Epithelial cell of prostate (primary cell): ENCODE measurements at regions not wholly inside any gene's neighbourhood (a gene's known extent, or its start where the extent isn't known, plus 50 kb on each side); places are given as distances from the start of the nearest gene placed in this dataset.
"Not testable (repeated sequence)": the region's sequence is repeated elsewhere in the genome, so short reads cannot be mapped to it uniquely, and the experiment has no call there.

Source experiments
- DNase-seq: peaks from one replicate; pipeline ENCODE4 v3.0.0-alpha.2; 2011; ENCODE audit warnings: low read depth, low spot score
- H3K27ac ChIP-seq: fragments of 450-650 bp; 2 replicates; pipeline ENCODE4 v1.5.1; 2017; ENCODE audit warnings: mild to moderate bottlenecking

GRCh38 chr10:93127642-93128215 lies 54.0 kb downstream of the CYP26A1 start:
- H3K27ac ChIP-seq, DNase-seq: not testable (repeated sequence)

- no peak overlapping the region for H3K27ac ChIP-seq
- DNase-seq, result no peak
Measured at GRCh38 chr10:93131986-93132385, 58.3 kb downstream of the CYP26A1 start.

DNA sequence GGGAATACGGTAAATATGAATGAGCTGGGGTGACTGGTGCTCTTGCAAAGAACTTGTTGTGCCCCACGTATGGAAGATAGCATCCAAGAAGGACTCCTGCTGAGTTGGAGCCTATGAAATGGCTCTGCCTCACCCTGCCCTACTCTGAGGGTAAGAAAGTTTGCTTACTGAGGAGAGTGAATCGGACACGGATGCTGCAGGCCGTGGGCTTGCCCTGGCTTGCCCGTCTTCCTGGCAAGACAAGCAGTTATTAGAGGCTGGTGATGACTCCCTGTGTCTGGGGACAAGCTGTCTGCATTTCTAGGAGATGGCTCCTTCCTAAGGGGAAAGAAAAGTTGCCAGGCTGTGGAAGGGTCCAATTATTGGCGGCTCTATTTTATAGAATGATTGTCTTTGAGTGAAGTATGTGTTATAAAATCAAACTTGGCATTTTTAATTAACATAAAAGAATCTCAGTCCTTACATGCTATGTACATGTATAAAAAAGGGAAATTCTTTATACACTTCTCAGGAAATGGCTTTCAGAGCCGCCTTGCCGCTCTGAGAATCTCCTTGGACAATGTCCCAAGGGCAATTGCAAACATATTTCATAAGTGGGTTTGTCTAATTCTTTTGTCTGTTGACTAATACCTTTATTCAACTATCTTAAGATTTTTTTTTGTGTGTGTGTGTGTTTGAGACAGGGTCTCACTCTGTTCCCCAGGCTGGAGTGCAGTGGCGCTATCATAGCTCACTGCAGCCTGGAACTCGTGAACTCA lies 64.6 kb downstream of the CYP26A1 start:
- peak overlapping the region; percentile 85 for H3K27ac ChIP-seq

DNA sequence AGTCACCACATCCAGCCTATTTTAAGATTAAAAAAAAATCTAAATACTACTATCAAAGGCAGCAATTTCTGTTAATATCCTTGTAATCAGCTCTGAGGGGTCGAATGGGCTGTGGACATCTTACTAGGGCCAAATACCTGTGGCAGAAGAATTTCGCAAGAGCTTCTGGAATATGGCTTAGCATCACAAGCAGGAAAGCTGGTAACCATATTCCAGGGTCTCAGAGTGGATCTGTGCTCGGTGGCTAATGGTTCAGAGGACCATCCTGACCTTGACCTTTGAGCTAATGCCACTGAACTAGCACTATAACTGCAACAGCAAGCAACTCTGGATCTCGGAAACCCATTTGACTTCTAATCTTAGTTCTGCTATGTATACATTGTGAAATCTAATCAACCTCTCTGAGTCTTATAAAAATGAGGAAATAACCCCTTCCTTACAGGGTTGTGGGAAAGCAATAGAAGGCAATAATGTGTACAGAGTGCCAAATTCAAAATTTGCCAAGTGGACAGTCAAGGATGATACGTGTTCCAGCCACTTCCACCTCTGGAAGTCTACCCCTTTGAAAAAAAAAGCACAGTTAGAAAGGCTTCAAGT lies 65.5 kb downstream of the CYP26A1 start:
- DNase-seq, result no peak
- peak overlapping the region; percentile 85 for H3K27ac ChIP-seq

More for the DNA sequence above, 64.6 kb downstream of the CYP26A1 start:
- peak; percentile 84 for DNase-seq

- DNase-seq, result no peak
- no peak overlapping the region for H3K27ac ChIP-seq
Measured at GRCh38 chr10:93142534-93142933, 68.8 kb downstream of the CYP26A1 start.

DNA sequence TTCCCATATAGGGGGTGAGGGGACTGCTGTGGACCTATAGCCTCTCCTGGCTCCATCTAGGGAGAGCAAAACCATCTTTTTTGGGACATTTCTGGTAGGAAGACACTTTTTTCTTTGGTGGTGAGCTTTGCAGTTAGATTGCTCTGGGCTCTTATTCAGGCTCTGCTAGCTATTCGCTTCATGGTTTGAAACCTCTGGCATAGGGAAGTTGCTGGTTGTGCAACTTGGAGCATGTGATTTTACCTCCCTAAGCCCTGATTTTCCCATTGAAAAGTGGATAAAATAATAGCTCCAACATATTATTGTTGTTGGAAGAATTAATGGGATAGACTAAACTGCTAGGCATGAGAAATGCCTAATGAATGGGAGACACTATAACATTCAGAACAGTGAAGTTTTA lies 69.6 kb downstream of the CYP26A1 start:
- no peak overlapping the region for H3K27ac ChIP-seq
- DNase-seq, result no peak

DNA sequence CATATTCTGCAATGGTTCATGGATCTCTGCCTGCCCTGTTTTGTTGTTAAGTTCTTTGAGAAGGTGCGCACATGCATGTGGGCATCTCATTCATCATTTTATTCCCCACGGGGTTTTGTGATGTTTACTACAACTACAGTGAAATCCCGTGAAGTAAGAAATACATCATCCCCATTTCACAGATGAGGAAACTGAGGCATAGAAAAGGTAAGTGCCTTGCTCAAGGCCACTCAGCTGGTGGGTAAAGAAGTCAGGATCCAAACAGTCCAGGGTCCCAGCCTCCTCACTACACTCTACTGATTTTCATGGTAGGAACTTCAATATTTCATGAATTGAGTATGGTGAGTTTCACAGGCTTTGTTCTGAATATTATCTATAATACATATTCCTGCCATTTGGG lies 72.6 kb downstream of the CYP26A1 start:
- DNase-seq, result no peak
- H3K27ac ChIP-seq, result no peak overlapping the region

- H3K27ac ChIP-seq, result no peak overlapping the region
- DNase-seq, result no peak
Measured at GRCh38 chr10:93147281-93147680, 73.6 kb downstream of the CYP26A1 start.

DNA sequence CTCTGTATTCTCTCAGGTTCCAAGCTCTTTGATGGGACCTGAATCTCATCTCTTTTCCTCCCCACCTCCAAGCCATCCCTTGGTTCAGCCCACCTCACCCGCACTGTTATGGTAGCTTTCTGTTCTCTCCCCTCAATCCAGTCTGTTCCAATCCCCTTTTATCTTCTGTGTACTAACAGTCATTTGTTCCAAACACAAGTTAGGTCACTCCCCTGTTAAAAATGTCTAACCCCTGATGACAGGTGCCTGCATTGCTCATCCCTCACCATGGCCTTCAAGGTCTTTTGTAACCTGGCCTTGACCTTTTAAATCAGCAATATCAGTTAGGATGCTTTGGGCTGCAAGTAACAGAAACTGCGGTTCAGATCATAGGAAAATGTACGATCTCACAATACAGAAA lies 74.8 kb downstream of the CYP26A1 start:
- DNase-seq, result no peak
- no peak overlapping the region for H3K27ac ChIP-seq

GRCh38 chr10:93149761-93150160 lies 76.1 kb downstream of the CYP26A1 start:
- no peak overlapping the region for H3K27ac ChIP-seq
- DNase-seq, result no peak

DNA sequence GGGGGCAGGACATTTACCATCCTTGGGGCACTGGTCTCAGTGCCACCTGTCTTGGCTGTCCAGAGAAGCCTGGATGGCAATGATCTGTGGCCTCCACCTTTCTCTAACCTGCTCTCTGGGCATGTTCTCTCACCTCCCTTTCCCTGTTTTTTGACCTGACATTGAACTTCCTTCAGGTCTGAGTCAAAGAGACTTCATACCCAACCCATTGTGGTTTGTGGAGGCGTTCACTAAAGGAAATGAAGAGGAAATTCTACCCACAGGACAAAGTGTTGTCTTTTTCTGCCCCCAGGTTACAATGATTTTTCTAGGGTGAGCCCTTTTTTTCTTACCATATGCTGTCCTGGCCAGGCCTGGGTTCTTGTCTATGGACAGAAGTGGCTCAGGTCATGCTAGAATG lies 76.6 kb downstream of the CYP26A1 start:
- peak; percentile 53 for DNase-seq
- H3K27ac ChIP-seq, result no peak overlapping the region

GRCh38 chr10:93150990-93151547 lies 77.4 kb downstream of the CYP26A1 start:
- no peak overlapping the region for H3K27ac ChIP-seq
- no peak for DNase-seq

DNA sequence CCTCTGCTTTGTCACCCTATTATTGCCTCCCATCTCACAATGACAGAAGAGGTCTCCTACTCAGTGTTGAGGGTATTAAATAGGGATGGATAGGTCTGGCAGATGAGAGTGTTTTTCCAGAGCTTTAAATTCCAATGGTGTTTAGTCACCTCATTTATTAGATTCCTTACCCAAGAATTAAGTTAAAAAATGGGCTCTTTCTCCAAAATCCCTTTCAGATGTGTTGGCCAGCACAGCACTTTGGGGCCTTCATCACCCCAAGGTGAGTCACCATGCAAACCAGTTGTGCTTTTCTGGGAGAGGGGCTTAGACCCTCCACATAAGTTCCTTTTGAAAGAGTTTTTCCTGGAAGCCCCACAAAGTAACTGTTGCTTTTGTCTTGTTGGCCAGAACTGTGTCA lies 78.4 kb downstream of the CYP26A1 start:
- no peak for DNase-seq
- H3K27ac ChIP-seq, result no peak overlapping the region

- DNase-seq, result peak; percentile 10
- H3K27ac ChIP-seq, result no peak overlapping the region
Measured at GRCh38 chr10:93154531-93154930, 80.8 kb downstream of the CYP26A1 start.

DNA sequence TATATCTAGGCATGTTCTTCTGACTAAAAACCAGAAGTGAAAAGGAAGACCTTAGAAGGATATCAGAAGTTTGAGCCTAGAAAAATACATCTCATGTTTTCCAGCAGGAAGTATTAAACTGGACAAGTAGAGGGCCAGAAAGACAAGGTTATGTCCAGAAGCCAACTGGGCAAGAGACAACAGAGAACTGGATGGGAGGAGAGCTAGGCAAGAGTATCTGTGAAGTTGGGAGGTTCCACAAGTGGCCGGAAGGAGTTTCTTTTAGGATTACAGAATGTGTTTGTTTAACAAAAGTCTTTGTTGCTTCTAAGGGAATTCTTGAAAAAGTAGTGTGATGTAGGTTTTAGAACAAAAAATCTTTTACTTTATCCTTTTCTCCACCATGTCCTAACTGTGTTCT lies 86.4 kb downstream of the CYP26A1 start:
- no peak for DNase-seq
- no peak overlapping the region for H3K27ac ChIP-seq

DNA sequence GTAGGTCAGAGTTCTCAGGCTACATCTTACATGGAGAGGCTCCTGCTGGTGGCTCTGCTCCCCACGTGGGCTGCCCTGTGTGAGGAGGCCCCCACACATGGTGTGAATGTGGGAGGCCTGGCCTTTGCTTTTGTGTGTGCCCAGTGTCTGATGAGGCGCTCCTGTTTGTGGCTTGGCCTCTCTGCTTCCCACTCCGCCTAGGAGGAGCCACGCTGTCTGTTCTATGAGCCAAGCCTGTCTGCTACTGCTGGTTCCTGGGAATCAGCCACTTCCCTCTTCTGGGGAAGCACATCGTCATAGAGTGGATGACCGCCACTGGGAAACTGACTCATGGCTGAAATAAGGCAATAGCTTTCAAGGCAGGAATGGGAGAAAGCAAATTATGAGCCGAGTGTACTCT lies 87.1 kb downstream of the CYP26A1 start:
- H3K27ac ChIP-seq, result no peak overlapping the region
- DNase-seq, result no peak

GRCh38 chr10:93165367-93165766 lies 91.7 kb downstream of the CYP26A1 start:
- DNase-seq, result no peak

GRCh38 chr10:93166134-93166533 lies 92.4 kb downstream of the CYP26A1 start:
- no peak for DNase-seq
- no peak overlapping the region for H3K27ac ChIP-seq

More at GRCh38 chr10:93165367-93165766, 91.7 kb downstream of the CYP26A1 start:
- no peak overlapping the region for H3K27ac ChIP-seq

- H3K27ac ChIP-seq, result no peak overlapping the region
Measured at GRCh38 chr10:93171837-93172236, 98.1 kb downstream of the CYP26A1 start.

GRCh38 chr10:93173967-93174845 lies 100.5 kb downstream of the CYP26A1 start:
- no peak overlapping the region for H3K27ac ChIP-seq
- DNase-seq, result no peak

More at GRCh38 chr10:93171837-93172236, 98.1 kb downstream of the CYP26A1 start:
- DNase-seq, result no peak
